Keratinocyte (primary cell): ENCODE measurements at regions not wholly inside any gene's neighbourhood (a gene's known extent, or its start where the extent isn't known, plus 50 kb on each side); places are given as distances from the start of the nearest gene placed in this dataset.

Experiments
- EZH2 ChIP-seq: IDR thresholded peaks from one replicate; pipeline ENCODE4 v1.6.1; 2012; ENCODE audit warnings: inconsistent platforms, mild to moderate bottlenecking, low read length, moderate library complexity
- TF ChIP-seq, protein P1 (sequence below), 3 experiments: IDR thresholded peaks in 1 of 3; conservative IDR thresholded peaks in 1 of 3; optimal IDR thresholded peaks in 1 of 3; 2 replicates in 2 of 3; 3 replicates in 1 of 3; pipeline versions ENCODE3 to v1.5.1; 2011; ENCODE audit warnings: low read length in 3 of 3, mild to moderate bottlenecking in 3 of 3, moderate library complexity in 2 of 3, control low read depth in 1 of 3, inconsistent platforms in 1 of 3; ENCODE audit not compliant: insufficient read depth in 2 of 3; ENCODE audit errors: extremely low read depth in 1 of 3

DNA sequence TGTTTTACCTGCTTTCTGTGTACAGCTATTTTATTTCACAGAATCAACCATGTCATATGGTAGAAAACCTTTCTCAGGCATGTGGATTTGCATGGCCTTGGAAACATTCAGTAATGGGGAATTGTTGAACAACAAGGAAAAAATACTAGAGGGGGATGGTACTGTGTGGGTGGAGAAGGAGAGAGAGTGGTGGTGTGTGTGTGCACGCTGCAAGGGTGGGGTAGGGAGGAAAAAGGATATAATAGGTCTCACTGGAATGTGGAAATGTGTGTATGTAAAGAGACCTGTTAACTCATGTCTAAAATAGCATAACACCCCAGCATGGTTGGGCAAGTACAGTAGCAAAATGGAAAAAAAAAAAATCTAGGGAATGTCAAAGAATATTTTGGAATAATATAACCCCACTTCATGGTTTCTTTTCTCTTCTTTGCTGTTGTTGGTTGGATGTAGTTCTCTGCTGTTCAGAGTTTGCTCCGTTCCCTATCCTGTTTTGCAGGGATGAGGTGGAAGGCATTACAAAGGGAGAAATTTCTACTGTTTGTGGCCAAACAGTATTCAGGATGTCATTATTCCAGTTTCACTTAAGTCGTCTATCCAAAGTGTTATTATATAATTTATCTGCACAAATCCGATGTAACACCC lies 93.9 kb upstream of the CITED2 start:
- TF ChIP-seq, protein P1, sequence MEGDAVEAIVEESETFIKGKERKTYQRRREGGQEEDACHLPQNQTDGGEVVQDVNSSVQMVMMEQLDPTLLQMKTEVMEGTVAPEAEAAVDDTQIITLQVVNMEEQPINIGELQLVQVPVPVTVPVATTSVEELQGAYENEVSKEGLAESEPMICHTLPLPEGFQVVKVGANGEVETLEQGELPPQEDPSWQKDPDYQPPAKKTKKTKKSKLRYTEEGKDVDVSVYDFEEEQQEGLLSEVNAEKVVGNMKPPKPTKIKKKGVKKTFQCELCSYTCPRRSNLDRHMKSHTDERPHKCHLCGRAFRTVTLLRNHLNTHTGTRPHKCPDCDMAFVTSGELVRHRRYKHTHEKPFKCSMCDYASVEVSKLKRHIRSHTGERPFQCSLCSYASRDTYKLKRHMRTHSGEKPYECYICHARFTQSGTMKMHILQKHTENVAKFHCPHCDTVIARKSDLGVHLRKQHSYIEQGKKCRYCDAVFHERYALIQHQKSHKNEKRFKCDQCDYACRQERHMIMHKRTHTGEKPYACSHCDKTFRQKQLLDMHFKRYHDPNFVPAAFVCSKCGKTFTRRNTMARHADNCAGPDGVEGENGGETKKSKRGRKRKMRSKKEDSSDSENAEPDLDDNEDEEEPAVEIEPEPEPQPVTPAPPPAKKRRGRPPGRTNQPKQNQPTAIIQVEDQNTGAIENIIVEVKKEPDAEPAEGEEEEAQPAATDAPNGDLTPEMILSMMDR (optimal IDR thresholded peaks at IDR 0.05 in 1 of 3, IDR thresholded peaks at IDR 0.05 in 1 of 3, conservative IDR thresholded peaks at IDR 0.05 in 1 of 3; ENCODE audit: extremely low read depth in 1 of 3, insufficient read depth in 2 of 3, low read length in 3 of 3) = no peak
- no peak for TF ChIP-seq EZH2
